ENCODE measurements at regions not wholly inside any gene's neighbourhood (a gene's known extent, or its start where the extent isn't known, plus 50 kb on each side); places are given as distances from the start of the nearest gene placed in this dataset.

- DNase-seq, result no peak
Measured at GRCh38 chr6:14625173-14625895, 507.8 kb downstream of the CD83 start.

- DNase-seq, result no peak
Measured at GRCh38 chr6:14626556-14626955, 509.0 kb downstream of the CD83 start.

- no peak for DNase-seq
Measured at GRCh38 chr6:14630016-14630415, 512.4 kb downstream of the CD83 start.

- no peak for DNase-seq
Measured at GRCh38 chr6:14633479-14633878, 515.9 kb downstream of the CD83 start.

GRCh38 chr6:14634072-14634471, 516.5 kb downstream of the CD83 start:
- no peak for DNase-seq

GRCh38 chr6:14635195-14635594, 517.6 kb downstream of the CD83 start:
- peak in 1 of 2 donors; percentile 17 for DNase-seq

GRCh38 chr6:14635934-14636591, 518.5 kb downstream of the CD83 start:
- DNase-seq, result no peak

GRCh38 chr6:14638435-14638905, 520.9 kb downstream of the CD83 start:
- DNase-seq, result no peak

- DNase-seq, result no peak
Measured at GRCh38 chr6:14638906-14639761, 521.6 kb downstream of the CD83 start.

- DNase-seq, result no peak
Measured at GRCh38 chr6:14639983-14640599, 522.5 kb downstream of the CD83 start.

GRCh38 chr6:14640631-14641030, 523.1 kb downstream of the CD83 start:
- DNase-seq, result no peak

- no peak for DNase-seq
Measured at GRCh38 chr6:14641423-14642135, 524.0 kb downstream of the CD83 start.

GRCh38 chr6:14642136-14642505, 524.5 kb downstream of the CD83 start:
- DNase-seq, result no peak

GRCh38 chr6:14642842-14643241, 525.3 kb downstream of the CD83 start:
- DNase-seq, result no peak

GRCh38 chr6:14644381-14644780, 526.8 kb downstream of the CD83 start:
- no peak for DNase-seq

GRCh38 chr6:14645221-14645620, 527.6 kb downstream of the CD83 start:
- no peak for DNase-seq

GRCh38 chr6:14645841-14646240, 528.3 kb downstream of the CD83 start:
- no peak for DNase-seq

GRCh38 chr6:14646371-14646770, 528.8 kb downstream of the CD83 start:
- DNase-seq, result no peak

- no peak for DNase-seq
Measured at GRCh38 chr6:14647357-14647756, 529.8 kb downstream of the CD83 start.

- no peak for DNase-seq
Measured at GRCh38 chr6:14652536-14652935, 535.0 kb downstream of the CD83 start.

- DNase-seq, result no peak
Measured at GRCh38 chr6:14655201-14656061, 537.9 kb downstream of the CD83 start.

Measured in stimulated activated CD4-positive, alpha-beta T cell treated with anti-CD3 and anti-CD28 coated beads, Interleukin-2, amount 100 ng/mL, for 48 hours (primary cell).